Hematopoietic multipotent progenitor cell treated with erythropoietin and hydrocortisone succinate and interleukin-3 and kit ligand, for 17 days (in vitro differentiated cells): ENCODE measurements at regions not wholly inside any gene's neighbourhood (a gene's known extent, or its start where the extent isn't known, plus 50 kb on each side); places are given as distances from the start of the nearest gene placed in this dataset.

ENCODE experiments used
- DNase-seq: peaks from one replicate; pipeline ENCODE4 v3.0.0-alpha.2; 2015; ENCODE audit warnings: low spot score

DNA sequence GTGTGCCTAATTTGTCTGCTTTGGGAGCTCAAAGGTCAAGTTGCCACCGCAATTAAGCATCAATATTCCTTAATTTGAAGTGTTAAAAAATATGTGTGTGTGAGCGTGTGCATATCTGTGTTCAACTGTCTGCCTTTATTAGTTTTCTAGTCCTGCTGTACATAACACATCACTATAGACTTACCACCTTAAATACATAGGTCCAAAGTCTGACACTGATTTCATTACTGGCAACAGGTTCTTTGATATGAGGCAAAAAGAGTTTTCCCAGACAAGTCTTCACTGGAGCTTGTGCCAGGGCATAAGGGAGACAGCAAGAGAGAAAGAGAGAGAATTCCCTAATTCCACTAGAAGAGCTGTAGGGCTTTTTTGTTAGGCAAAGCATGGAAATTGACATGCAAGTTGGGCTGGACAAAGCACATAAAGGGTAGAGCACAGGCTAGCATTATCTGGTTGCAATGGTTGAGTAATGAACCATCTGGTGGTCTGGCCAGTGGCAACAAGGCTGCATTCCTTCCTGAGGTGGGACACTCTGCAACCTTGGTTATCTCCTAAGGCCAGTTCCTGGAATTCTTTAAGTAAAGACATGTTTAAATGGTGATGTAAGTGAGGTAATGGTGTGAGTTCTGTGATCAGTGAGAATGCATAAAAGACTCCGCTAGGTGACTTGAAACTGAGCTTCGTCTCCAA, 457.2 kb upstream of the ADAMTS5 start:
- DNase-seq: no peak

DNA sequence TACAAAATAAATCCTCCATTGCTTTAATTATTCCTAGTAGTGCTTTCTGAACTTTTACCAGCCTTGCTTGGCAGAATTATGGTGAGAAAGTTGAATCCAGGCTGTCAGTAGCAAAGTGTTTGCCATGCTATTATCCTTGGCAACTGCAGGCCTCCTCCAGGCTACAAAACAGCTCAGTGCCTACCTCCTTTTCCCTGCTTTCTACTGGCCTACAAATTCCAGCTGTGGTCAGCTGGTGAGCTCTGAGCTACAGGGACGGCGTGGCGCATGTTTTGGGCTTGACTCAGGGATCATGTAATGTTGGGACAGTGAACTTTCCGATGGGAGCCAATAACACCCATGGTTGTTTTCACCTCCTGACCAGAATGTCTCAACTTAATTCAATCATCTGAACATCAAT, 456.1 kb upstream of the ADAMTS5 start:
- DNase-seq: no peak

DNA sequence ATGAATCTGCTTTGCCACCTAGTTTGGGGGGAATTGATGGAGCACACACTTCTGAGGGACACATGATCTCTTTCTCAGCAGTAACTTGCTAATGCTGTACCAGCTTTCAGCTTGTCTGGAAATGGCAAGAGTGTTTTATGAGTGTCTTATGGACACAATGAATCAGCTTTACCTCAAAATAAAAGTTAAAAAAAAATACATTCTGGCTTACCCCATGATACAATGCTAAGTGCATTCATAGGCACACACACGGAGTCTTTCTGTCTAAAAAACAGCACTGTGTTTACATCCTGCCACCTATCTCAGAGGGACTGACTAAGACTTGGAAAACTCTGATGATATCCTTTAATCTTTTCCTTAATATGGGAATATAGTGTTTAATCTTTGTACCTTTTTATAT, 455.5 kb upstream of the ADAMTS5 start:
- DNase-seq: no peak

DNA sequence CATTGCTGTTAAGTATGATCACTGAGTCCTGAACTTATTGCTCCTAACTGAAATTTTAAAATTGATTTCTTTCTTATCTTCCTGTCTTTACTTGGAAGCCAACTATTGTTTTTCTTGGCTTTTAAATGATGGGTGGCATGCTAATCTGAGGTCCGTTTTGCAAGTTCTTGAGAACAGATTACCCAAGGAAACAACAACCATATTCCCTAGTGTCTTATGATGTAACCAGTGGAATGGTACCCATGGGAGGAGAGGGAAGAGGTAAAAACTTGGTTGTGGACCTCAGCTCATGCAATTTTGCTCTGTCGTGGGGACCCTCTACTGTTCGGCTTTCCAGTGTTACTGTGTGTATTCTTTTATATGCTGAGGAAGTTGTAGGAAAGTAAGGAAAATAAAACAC, 454.8 kb upstream of the ADAMTS5 start:
- no peak for DNase-seq

DNA sequence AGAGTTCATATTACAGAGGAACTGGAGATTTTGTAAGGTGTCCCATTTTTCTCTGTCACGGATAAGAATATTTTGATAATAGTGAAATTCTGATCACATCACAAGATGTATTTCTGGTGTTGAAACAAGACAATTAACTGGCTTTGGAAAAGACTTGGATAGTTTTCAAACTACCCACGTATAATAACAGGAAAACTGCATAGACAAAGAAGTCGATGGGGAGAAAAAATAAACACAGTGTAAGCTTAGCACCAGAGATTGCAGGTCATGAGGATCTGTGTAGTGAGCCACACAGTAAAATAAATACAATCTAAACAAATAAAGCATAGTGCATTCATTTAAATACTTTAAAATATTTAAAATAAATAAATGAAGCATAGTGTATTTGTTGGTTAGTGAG, 452.3 kb upstream of the ADAMTS5 start:
- DNase-seq: no peak

DNA sequence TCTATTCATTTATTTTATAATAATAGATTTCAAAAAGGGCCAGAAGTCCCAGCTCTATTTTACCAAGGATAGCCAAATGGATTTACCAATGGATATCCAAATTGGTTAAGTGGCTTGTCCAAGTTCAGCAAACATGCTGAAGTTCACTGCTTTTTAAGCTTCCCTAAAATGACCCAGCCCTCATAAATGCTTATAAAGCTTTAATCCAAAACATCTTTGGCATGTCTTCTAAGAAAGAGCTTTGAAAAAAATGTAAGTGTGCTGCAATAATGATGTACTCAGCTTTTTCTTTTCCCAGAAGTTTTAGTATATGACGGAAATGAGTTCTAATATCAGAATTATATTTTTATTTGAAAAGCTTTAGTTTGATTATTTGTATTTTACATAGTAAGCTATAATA, 451.5 kb upstream of the ADAMTS5 start:
- no peak for DNase-seq

DNA sequence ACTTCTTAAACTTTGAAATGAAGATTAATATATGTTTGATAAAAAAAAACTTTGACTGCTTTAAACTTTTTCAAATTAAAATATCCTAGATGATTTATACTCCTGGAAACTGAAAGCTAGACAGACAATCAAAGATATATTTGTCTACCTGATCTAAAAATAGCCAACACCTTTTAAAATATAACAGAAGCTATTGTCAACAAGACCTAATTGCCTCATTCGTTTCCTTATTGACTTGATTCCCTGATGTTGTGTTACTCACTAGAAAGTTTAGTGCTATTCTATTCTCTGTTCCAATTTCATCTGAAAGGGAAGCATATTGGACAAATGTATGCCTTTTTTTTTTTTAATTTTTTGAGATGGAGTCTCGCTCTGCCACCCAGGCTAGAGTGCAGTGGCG, 445.6 kb upstream of the ADAMTS5 start:
- no peak for DNase-seq

DNA sequence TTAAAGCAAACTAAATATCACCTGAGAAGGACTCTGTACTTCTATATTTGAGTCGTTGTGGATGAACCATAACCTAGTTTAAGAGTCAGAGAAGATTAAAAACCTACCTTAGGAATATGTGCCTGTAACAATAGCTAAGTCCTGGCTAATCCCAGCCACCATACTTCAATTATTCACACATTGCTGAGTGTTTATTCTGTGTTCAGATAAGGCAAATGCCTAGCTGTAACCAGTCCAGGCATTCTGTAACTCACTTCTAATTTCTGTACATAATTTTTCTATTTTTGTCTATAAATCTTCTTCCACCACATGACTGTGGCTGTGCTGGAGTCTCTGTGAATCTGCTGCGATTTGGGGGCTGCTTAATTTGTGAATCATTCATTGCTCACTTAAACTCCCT, 441.9 kb upstream of the ADAMTS5 start:
- no peak for DNase-seq

DNA sequence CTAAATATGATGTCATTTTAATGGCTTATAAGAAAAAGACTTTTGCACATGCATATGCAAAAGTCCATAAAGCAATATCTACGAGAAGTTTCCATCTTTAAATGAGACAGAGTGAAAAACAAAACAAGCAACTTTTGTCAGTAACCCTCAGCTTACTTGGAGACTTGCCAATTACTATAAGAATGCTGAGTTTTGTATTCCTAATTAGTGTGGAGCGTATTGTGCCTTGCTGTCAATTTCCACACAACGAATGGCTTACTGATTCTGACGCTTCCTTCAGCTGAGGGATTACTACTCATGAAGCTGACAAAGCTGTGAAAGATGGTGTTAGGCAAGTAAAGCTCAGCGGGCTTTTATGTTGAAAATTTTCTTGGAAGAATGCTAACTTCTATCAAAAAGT, 440.4 kb upstream of the ADAMTS5 start:
- DNase-seq: no peak

DNA sequence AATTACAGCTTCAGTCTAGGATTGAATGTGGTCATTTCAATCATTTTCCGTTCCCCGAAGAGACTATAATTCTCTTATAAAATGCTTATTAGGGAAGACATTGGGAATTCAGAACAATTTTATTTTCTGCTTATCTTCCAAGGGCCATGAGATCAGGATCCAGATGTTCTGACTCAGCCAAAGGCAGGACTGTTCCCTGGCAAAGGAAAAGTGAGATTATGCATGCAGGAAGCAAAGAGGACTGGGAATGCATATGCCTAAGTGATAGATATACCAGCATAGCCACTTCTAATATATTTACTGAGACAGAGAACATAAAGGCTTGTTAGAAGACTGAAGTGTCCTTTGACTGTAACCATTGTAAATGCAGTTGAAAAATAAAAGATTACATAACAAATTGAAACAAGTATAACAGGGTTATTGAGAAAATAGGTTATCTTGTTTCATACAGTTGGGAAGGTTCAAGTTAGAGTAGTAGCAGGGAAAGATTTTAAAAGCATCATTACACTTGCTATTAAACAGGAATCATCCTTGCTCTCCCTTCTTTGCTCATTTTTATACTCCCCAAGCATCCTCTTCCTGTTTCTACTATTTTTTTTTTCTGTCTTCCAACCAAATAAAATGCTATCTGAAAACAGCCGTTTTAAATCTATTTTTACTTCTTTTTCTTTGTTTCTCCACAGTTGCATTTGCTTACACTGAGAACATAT, 439.6 kb upstream of the ADAMTS5 start:
- DNase-seq: no peak

DNA sequence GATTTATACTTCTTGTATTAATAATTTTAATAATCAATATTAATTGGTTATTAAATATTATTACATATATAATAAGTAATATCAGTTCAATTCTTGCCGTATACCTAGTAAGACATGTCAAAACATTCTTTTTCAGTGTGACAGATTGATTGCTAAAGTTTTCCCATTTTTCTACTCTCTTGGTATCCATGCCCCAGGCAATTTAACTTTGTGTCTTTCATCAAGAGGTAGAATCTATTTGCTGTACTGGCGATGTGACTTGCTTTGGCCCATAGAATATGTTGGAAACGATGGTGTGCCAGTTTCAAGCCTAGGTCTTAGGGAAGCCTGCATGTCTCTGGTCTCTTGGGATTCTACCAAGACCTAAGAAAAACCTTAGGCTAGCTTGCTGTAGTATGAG, 436.1 kb upstream of the ADAMTS5 start:
- DNase-seq: no peak

DNA sequence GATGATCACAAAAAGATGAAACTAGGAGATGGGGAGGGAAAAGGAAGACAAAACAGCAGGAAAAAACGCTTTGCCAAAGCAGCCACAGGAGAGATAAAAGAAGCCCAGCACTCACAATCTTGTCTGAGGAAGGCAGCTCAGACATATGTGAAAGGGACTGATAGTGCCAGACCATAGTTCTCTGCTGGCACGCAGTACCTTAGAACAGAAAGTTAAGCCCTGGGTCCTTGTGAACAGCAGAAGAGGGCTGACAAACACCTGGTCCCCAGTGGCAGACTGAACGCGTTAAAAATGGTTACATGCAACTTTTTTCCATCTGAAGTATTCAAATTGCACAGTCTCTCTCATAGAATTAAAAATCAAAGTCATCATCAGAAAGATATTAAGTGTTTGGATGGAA, 433.2 kb upstream of the ADAMTS5 start:
- DNase-seq: no peak

DNA sequence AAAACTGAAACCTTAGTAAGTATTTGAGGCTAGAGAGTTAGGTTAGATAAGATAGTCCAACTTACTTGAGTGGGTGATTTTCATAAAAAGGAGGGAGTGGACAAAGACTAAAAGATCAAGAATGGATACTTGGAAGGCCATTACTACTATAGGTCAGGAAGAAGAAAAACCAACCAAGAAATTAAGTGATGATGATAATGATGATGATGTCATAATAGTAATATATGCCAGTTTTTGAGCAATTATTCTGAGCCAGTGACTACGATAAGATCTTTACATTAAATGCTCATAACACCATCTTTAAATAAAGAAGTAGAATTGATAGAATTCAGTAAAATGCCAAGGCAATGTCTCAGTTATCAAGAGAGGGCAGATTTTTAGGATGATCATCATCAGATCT, 430.7 kb upstream of the ADAMTS5 start:
- no peak for DNase-seq

DNA sequence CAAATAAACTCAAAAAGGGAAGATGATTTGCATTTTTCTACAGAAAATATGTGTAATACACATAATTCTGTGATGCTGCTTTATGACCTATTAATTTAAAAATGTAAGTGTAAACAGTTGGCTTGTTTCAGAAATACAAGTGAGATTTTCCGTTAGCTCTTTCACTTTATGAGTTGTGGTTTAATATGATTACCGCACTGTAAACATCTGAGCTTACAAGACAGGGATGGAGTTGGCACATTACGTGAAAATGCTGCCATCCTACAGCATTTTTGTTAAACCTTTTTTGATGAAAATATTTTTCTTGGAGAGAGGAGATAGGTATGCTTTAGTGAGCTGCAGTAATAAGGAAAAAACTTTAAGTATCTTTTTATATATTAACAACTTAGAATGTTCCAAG, 426.8 kb upstream of the ADAMTS5 start:
- DNase-seq: no peak

DNA sequence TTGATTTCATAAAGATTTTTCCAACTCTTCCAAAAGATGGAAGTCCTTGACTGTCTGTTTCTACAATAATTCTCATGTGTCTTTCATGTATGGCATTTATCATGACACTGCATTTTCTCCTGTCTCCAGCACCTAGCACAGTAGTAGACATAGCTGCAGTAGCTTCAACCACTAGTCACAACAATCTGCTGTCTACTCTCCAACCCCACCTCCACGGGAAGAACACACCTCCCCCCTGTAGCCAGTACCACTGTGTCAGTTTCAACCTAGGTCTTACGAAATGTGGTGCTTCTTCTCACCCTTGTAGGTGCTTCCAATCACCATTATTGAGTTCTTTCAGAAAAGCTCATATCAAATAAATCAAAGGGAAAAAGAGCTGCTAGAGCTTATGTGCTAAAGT, 425.1 kb upstream of the ADAMTS5 start:
- DNase-seq: no peak

DNA sequence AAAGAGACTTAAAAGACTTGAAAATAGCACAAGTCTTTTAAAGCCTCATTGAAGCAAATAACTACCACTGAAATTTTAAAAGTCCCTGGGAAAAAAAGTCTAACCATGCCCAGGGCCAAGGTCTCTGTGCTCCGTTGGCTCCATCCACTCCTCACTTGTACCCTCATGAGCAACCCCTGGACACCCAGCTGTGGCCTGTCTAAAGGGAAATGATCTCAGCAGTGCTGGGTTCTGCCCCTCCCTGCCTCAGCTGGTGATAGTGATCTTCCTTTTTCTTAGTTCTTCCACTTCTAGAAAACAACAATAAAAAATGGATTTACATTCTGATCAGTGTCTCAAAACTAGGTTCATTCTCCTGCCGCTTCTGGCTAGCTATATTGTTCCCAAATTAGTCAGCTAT, 423.5 kb upstream of the ADAMTS5 start:
- DNase-seq: no peak

DNA sequence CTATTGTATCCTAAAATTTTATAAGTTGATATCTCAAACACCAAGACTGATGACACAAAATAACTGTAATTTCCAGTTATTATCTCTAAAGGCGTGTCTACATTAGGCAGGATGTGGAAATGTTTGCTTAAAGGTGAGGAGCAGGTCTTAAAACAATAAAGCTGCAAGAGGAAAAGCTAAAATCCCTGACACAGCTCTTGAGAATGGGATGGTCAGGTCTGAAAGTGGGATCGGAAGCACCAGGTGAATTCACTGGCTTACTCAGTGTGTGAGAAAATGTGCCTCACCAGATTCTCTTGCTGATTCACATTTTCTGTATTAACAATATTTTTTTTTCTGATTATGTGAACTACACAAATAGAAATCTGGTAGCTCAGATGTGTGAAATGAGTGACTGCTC, 421.9 kb upstream of the ADAMTS5 start:
- no peak for DNase-seq

DNA sequence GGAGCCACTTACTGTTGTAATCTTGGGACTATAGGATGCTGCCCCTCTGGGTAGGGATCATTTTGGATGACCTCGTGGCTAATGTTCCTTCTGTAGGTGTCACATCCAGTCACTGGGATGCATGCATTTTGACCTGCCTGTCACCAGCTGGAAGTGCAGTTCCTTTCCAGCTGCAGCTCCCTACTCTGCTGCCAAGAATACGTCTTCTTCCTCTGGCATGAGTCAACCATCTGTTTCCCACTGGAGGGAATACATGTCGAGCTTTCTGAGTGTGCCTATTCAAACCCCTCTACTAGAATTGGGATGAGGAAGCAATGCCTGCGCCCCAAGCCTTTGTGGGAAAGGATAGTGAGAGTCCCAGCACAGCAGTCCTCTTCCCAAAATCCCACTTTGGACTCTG, 415.5 kb upstream of the ADAMTS5 start:
- no peak for DNase-seq

DNA sequence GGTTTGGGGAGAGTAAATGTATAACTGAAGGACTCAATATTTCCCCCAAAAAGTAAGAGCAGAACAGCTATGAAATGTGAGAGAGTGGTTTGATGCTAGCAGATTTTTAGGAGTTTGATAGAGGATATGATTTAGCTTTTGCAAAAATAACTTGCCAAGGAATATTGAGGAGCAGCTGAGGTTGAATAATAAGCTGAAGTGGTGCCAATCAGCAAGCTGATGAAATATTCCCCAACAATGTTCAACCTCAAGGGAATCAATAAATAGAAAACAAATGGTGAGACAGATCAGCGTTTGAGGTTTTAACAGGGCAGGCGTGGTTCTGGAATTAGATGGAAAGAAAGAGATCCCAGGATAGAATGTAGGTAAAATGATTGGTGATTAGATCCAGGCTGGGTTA, 413.4 kb upstream of the ADAMTS5 start:
- DNase-seq: no peak

DNA sequence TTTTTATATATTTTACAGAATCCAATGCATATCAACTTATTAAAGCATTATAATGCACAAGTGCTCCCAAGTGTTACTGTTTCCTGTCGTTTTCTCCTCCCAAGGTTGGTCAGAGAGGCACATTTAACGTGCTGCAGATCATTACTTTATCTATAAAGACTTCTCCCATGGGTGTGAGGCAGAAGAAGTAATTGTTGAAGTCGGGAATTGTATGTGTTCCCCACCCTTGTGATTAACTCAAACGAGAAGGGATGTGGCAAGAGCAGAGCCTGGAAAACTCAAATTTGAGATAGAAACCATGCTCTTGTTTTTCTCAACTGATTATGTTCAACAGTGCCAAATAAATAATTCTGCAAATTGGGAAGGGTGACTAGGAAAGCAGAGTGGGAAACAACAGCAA, 412.5 kb upstream of the ADAMTS5 start:
- no peak for DNase-seq

DNA sequence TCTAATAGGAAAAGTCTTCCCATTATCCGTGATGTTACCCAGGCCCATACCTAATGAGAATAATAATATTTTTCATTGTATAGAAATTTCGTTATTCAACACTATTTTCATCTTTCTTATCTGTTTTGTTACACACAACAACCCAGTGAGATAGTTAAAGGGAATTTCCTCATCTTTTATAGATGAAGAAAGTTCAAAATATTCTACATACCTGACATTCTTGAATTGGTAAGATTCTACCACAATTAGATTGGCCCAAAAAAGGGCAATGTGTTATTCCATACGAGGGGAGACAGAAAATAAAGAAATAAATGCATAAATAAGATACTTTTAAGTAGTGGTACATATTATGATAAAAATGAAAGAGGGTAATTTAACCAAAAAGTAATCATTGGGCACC, 405.5 kb upstream of the ADAMTS5 start:
- DNase-seq: no peak

DNA sequence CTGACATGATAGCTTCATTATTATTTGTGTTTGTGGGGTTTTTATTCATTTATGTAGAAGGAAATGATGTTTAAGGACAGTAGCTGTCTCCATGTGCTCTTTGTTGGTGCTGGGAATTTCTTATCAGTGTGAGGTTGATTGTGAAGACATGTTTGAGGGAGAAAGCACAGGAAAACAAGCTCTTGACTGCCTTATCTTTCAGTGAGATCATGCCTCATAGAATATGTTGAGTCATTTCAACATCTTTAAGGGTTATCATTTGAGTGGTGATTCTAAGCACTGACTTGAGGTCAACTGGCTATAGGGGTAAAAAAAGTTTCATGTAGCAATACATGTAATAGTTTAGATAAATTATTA, 405.1 kb upstream of the ADAMTS5 start:
- DNase-seq: no peak

DNA sequence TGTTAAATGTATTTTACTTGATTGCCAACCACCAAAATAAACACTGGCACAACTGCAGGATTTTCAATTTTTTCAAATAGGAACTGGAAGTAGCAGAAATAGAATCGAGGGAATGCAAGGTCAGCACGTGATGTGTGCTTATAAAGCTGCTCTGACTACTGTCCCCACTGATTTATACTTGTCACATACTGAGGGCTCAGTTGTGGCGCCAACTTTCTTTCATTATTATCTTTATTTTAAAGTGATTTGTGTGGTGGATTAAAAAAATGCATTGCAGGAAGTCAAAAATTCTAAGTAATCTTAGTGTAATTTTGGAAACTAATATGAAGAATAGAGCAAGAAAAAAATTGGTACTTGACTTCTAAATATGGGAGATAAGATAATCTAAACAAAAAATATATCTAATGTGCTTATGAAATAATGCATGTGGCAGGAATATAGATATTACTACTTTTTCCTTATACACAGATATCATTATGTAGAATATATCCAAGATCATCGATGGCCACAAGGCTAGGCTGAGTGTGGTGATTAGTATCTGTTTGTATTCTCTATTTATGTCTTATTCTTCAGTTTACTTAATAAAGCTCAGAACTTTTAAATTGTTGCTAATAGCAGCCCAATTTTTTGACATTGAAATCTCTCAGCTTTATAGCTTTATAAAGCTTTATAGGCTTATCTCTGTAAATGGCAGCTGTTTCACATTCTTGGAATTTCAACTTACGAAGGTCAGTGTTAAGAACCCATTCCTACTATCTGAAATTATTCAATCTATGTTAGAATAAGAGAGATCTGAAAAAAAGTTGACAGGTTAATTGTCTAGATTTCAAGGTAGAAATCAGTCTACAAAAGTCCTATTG, 404.5 kb upstream of the ADAMTS5 start:
- DNase-seq: no peak
